ENCODE measurements at regions not wholly inside any gene's neighbourhood (a gene's known extent, or its start where the extent isn't known, plus 50 kb on each side); places are given as distances from the start of the nearest gene placed in this dataset.

DNA sequence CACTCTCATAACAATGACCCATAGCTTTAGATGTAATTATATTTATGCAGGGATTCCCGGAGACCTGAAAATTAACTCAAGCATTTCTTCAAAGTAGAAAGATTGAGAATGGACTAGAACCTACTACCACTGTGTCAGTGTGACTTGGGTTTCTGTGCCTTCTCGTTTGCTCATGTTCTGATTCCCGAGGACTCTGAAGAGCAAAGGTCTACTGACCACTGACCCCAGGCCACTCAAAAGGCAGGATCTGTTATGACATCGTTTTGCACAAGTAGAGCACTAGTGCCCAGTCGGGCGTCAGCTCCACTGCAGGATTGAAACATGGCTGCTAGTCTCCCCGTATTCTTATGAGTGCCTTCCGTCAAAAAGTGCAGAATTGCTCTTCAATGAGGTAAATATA is 53.8 kb upstream of the DHRS4 start:
- Histone ChIP-seq H3K4me3 (no peak overlapping the region), H3K36me3 (no peaks in the 10 kb centered on the region), H3K27me3 (no peaks in the 10 kb centered on the region), H3K9me3 (no peaks in the 10 kb centered on the region), H3K4me1 (no peaks in the 10 kb centered on the region), H3K27ac (no peak overlapping the region)
- 82 to 90% (median 86%) methylated on average over 8 of the region's 8 CpGs for WGBS, 4 donors
- ATAC-seq (no peak), DNase-seq (no peak)
- TF ChIP-seq, protein P1, sequence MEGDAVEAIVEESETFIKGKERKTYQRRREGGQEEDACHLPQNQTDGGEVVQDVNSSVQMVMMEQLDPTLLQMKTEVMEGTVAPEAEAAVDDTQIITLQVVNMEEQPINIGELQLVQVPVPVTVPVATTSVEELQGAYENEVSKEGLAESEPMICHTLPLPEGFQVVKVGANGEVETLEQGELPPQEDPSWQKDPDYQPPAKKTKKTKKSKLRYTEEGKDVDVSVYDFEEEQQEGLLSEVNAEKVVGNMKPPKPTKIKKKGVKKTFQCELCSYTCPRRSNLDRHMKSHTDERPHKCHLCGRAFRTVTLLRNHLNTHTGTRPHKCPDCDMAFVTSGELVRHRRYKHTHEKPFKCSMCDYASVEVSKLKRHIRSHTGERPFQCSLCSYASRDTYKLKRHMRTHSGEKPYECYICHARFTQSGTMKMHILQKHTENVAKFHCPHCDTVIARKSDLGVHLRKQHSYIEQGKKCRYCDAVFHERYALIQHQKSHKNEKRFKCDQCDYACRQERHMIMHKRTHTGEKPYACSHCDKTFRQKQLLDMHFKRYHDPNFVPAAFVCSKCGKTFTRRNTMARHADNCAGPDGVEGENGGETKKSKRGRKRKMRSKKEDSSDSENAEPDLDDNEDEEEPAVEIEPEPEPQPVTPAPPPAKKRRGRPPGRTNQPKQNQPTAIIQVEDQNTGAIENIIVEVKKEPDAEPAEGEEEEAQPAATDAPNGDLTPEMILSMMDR (IDR thresholded peaks at IDR 0.05), result no peak
- no peak for TF ChIP-seq POLR2A (IDR thresholded peaks at IDR 0.05)
- intact Hi-C loops (cut with DNase I), result no loop called here

DNA sequence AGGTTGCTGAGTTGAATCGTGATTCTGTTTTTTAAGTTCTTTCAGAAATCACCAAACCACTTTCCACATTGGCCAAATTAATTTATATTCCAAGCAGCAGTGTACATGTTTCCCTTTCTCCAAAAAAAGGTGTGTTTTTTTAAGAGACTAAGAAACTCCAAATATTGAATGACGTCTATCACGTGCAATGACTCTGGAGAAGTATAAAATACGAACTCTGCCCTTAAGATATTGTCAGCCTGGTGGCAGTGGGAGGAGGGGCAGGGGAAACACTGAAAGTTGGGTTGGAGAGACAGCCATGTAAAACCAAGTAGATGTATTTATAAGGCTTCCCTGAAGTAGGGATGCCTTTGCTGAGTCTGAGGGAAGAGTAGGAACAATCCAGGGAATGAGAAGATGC is 50.1 kb upstream of the DHRS4 start:
- DNase-seq (no peak), ATAC-seq (no peak)
- WGBS, 4 donors, result 69 to 76% (median 74%) methylated on average over 4 of the region's 4 CpGs
- TF ChIP-seq, protein P1 (IDR thresholded peaks at IDR 0.05), result no peak
- TF ChIP-seq POLR2A (IDR thresholded peaks at IDR 0.05), result no peak
- H3K9me3 ChIP-seq, result no peaks in the 10 kb centered on the region
- H3K27ac ChIP-seq, result no peak overlapping the region
- no peaks in the 10 kb centered on the region for H3K27me3 ChIP-seq
- intact Hi-C loops (cut with DNase I), result no loop called here
- H3K4me1 ChIP-seq, result no peaks in the 10 kb centered on the region
- H3K4me3 ChIP-seq, result no peak overlapping the region
- H3K36me3 ChIP-seq, result no peaks in the 10 kb centered on the region

Measured in heart left ventricle (tissue), 16 donors.